OCI-LY3 (cell line): ENCODE measurements at regions not wholly inside any gene's neighbourhood (a gene's known extent, or its start where the extent isn't known, plus 50 kb on each side); places are given as distances from the start of the nearest gene placed in this dataset.

Source experiments
- H2AFZ ChIP-seq: fragments of 200-600, 300-600 bp; shearing (Covaris generic); 2 replicates; pipeline ENCODE4 v1.6.0; 2014; ENCODE audit warnings: antibody characterized with exemption, low read depth, low read length
- H3K27ac ChIP-seq: fragments of 200-600, 300-600 bp; sonication (generic); 2 replicates; pipeline ENCODE4 v1.5.1; 2014; ENCODE audit warnings: mild to moderate bottlenecking, low read length, moderate library complexity, mixed read lengths
- H3K27me3 ChIP-seq: fragments of 200-600, 300-600 bp; sonication (generic); 2 replicates; pipeline ENCODE4 v1.6.1; 2014; ENCODE audit warnings: low read depth, low read length, mixed read lengths
- H3K36me3 ChIP-seq: fragments of 200-600, 300-600 bp; sonication (generic); replicated peaks from 2 replicates; pipeline ENCODE3; 2014; ENCODE audit warnings: low read depth, low read length, mixed read lengths
- H3K4me1 ChIP-seq: fragments of 300-600, 200-600 bp; sonication (generic); 2 replicates; pipeline ENCODE4 v1.6.1; 2014; ENCODE audit warnings: low read length, mixed read lengths
- H3K4me2 ChIP-seq: fragments of 200-600, 300-600 bp; sonication (generic); 2 replicates; pipeline ENCODE4 v1.6.1; 2014; ENCODE audit warnings: low read length, mixed read lengths
- H3K4me3 ChIP-seq: fragments of 300-600, 200-600 bp; sonication (generic); 2 replicates; pipeline ENCODE4 v1.5.1; 2014; ENCODE audit warnings: antibody characterized with exemption, mild to moderate bottlenecking, low read length, moderate library complexity
- H3K79me2 ChIP-seq: fragments of 300-600, 200-600 bp; shearing (Covaris generic); 2 replicates; pipeline ENCODE4 v1.6.1; 2014; ENCODE audit warnings: mild to moderate bottlenecking, low read length, mixed read lengths
- H3K9ac ChIP-seq: fragments of 300-600, 200-600 bp; shearing (Covaris generic); 2 replicates; pipeline ENCODE4 v1.6.0; 2014; ENCODE audit warnings: mild to moderate bottlenecking, low read length, moderate library complexity
- H3K9me3 ChIP-seq: fragments of 200-600, 300-600 bp; shearing (Covaris generic); 2 replicates; pipeline ENCODE4 v1.6.1; 2014; ENCODE audit warnings: low read length, mixed read lengths; ENCODE audit not compliant: insufficient read depth
- H4K20me1 ChIP-seq: fragments of 200-600, 300-600 bp; sonication (generic); 2 replicates; pipeline ENCODE4 v1.6.1; 2016; ENCODE audit warnings: low read length, mixed read lengths; ENCODE audit not compliant: insufficient read depth
- CTCF ChIP-seq: fragments of 200-600, 300-600 bp; sonication (generic); IDR thresholded peaks from 2 replicates; pipeline ENCODE4 v1.5.1; 2014; ENCODE audit warnings: antibody characterized with exemption, low read length, low read depth
- EZH2phosphoT487 ChIP-seq: fragments of 200-600 bp; shearing (Covaris generic); IDR thresholded peaks from 2 replicates; pipeline ENCODE4 v1.6.1; 2018; ENCODE audit warnings: antibody characterized with exemption, mixed run types, low read depth

- no peak overlapping the region for H3K4me2 ChIP-seq
- no peak overlapping the region for H2AFZ ChIP-seq
- H3K79me2 ChIP-seq: no peaks in the 10 kb centered on the region
- H3K9me3 ChIP-seq: no peaks in the 10 kb centered on the region
- H3K4me3 ChIP-seq: no peak overlapping the region
- no peak overlapping the region for H3K9ac ChIP-seq
- H3K27me3 ChIP-seq: no peaks in the 10 kb centered on the region
- H3K27ac ChIP-seq: no peak overlapping the region
- TF ChIP-seq CTCF (no peak), EZH2phosphoT487 (no peak)
- H3K4me1 ChIP-seq: no peaks in the 10 kb centered on the region
- no peaks in the 10 kb centered on the region for H4K20me1 ChIP-seq
- H3K36me3 ChIP-seq: no peaks in the 10 kb centered on the region
Measured at GRCh38 chr3:99049164-99049563, 147.7 kb upstream of the DCBLD2 start.

GRCh38 chr3:99041747-99042146 is 140.3 kb upstream of the DCBLD2 start:
- Histone ChIP-seq H3K79me2 (no peaks in the 10 kb centered on the region), H3K27me3 (no peaks in the 10 kb centered on the region), H3K27ac (no peak overlapping the region), H3K9ac (no peak overlapping the region), H4K20me1 (no peaks in the 10 kb centered on the region), H3K4me2 (no peak overlapping the region), H3K4me3 (no peak overlapping the region), H3K9me3 (no peaks in the 10 kb centered on the region), H2AFZ (no peak overlapping the region), H3K4me1 (no peaks in the 10 kb centered on the region), H3K36me3 (no peaks in the 10 kb centered on the region)
- TF ChIP-seq CTCF (no peak), EZH2phosphoT487 (no peak)

GRCh38 chr3:99031778-99032177 is 130.3 kb upstream of the DCBLD2 start:
- H4K20me1 ChIP-seq: no peaks in the 10 kb centered on the region
- TF ChIP-seq EZH2phosphoT487 (no peak), CTCF (no peak)
- no peaks in the 10 kb centered on the region for H3K4me1 ChIP-seq
- H3K4me3 ChIP-seq: no peak overlapping the region
- H3K9ac ChIP-seq: no peak overlapping the region
- no peaks in the 10 kb centered on the region for H3K27me3 ChIP-seq
- H2AFZ ChIP-seq: no peak overlapping the region
- no peak overlapping the region for H3K27ac ChIP-seq
- no peaks in the 10 kb centered on the region for H3K79me2 ChIP-seq
- H3K9me3 ChIP-seq: no peaks in the 10 kb centered on the region; the same call in 1 of the 2 replicates
- H3K4me2 ChIP-seq: no peak overlapping the region
- H3K36me3 ChIP-seq: no peaks in the 10 kb centered on the region

GRCh38 chr3:99023590-99024192 is 122.2 kb upstream of the DCBLD2 start:
- H3K9me3 ChIP-seq: no peaks in the 10 kb centered on the region; the same call in 1 of the 2 replicates
- H4K20me1 ChIP-seq: no peaks in the 10 kb centered on the region
- H3K79me2 ChIP-seq: no peaks in the 10 kb centered on the region
- no peak overlapping the region for H2AFZ ChIP-seq
- H3K4me1 ChIP-seq: no peaks in the 10 kb centered on the region
- no peaks in the 10 kb centered on the region for H3K27me3 ChIP-seq
- no peaks in the 10 kb centered on the region for H3K36me3 ChIP-seq
- H3K27ac ChIP-seq: no peak overlapping the region
- no peak overlapping the region for H3K4me2 ChIP-seq
- H3K9ac ChIP-seq: no peak overlapping the region
- H3K4me3 ChIP-seq: no peak overlapping the region
- TF ChIP-seq CTCF: peak; percentile 72
- TF ChIP-seq EZH2phosphoT487: no peak
